B cell (primary cell): ENCODE measurements at regions not wholly inside any gene's neighbourhood (a gene's known extent, or its start where the extent isn't known, plus 50 kb on each side); places are given as distances from the start of the nearest gene placed in this dataset.

Experiments
- ATAC-seq: fragments of 200-7000 bp; cut with Tn5 transposase; one replicate; pipeline ENCODE4 v1.10.0; 2021; ENCODE audit warnings: low read depth, mild to moderate bottlenecking, moderate number of reproducible peaks, moderate library complexity
- CTCF ChIA-PET: fragments of 350-600 bp; sonication (Branson Sonifier 250); formaldehyde crosslinking; loops from one replicate; lab custom pipeline; 2021; ENCODE audit warnings: antibody characterized with exemption, inconsistent platforms; lab: Charles Lee
- POLR2A ChIA-PET: fragments of 350-600 bp; sonication (Branson Sonifier 250); formaldehyde crosslinking; loops from one replicate; lab custom pipeline; 2021; ENCODE audit warnings: antibody characterized with exemption; lab: Charles Lee
- DNase-seq: peaks from one replicate; pipeline ENCODE4 v3.0.0; 2013
- H2AFZ ChIP-seq: 2 replicates; pipeline ENCODE4 v1.6.1; 2012; ENCODE audit warnings: mild to moderate bottlenecking, low read depth, low read length; ENCODE audit not compliant: insufficient read depth, poor library complexity, severe bottlenecking
- H3K27ac ChIP-seq, 2 donors: 1 replicate in 1 of 2; 2 replicates in 1 of 2; pipeline ENCODE4 v1.5.1; 2012 to 2013; ENCODE audit warnings: low read length in 2 of 2, mild to moderate bottlenecking in 2 of 2, moderate library complexity in 1 of 2
- H3K27me3 ChIP-seq, 4 experiments: fragments of 200-600 bp in 1 of 4; sonication (generic) in 1 of 4; replicated peaks in 1 of 4; 1 replicate in 2 of 4; 2 replicates in 2 of 4; pipeline versions ENCODE4 v1.6.1 to v1.7.0; 2013 to 2016; ENCODE audit warnings: low read length in 3 of 4, mild to moderate bottlenecking in 2 of 4, mixed read lengths in 1 of 4, moderate library complexity in 1 of 4; ENCODE audit not compliant: insufficient read depth in 4 of 4, control insufficient read depth in 3 of 4; ENCODE audit errors: control extremely low read depth in 1 of 4
- H3K36me3 ChIP-seq, 2 experiments: replicated peaks in 1 of 2; 1 replicate in 1 of 2; 2 replicates in 1 of 2; pipeline versions ENCODE4 v1.6.1 to v1.7.1; 2013; ENCODE audit warnings: low read length in 1 of 2; ENCODE audit not compliant: insufficient read depth in 2 of 2, control insufficient read depth in 1 of 2; ENCODE audit errors: control extremely low read depth in 1 of 2, extremely low read depth in 1 of 2
- H3K4me1 ChIP-seq, 2 donors: fragments of 200-600 bp in 1 of 2; sonication (generic) in 1 of 2; 1 replicate in 1 of 2; 2 replicates in 1 of 2; pipeline versions ENCODE4 v1.5.1 to v1.6.1; 2013 to 2017; ENCODE audit warnings: low read length in 2 of 2; ENCODE audit not compliant: control insufficient read depth in 2 of 2, insufficient read depth in 2 of 2
- H3K4me2 ChIP-seq: replicated peaks from 2 replicates; pipeline ENCODE3; 2012; ENCODE audit warnings: mild to moderate bottlenecking, low read depth, low read length; ENCODE audit not compliant: poor library complexity, severe bottlenecking
- H3K4me3 ChIP-seq, 5 experiments: fragments of 200-600 bp in 1 of 5; sonication (generic) in 1 of 5; 1 replicate in 3 of 5; 2 replicates in 2 of 5; pipeline versions ENCODE4 v1.5.1 to v1.7.0; 2011 to 2016; ENCODE audit warnings: low read length in 4 of 5, mild to moderate bottlenecking in 4 of 5, low read depth in 2 of 5, control low read depth in 1 of 5, moderate library complexity in 1 of 5; ENCODE audit not compliant: insufficient read depth in 1 of 5; ENCODE audit errors: control extremely low read depth in 1 of 5, extremely low read depth in 1 of 5
- H3K79me2 ChIP-seq: fragments of 200-600 bp; sonication (generic); one replicate; pipeline ENCODE4 v1.6.0; 2016; ENCODE audit warnings: low read length; ENCODE audit not compliant: control insufficient read depth, insufficient read depth
- H3K9ac ChIP-seq: fragments of 200-600 bp; sonication (generic); 2 replicates; pipeline ENCODE4 v1.6.1; 2017; ENCODE audit warnings: mild to moderate bottlenecking, low read length, moderate library complexity
- H3K9me3 ChIP-seq, 3 donors: one replicate each; pipeline versions ENCODE4 v1.6.1 to v1.7.1; 2013; ENCODE audit warnings: low read length in 2 of 3; ENCODE audit not compliant: control insufficient read depth in 2 of 3, insufficient read depth in 1 of 3; ENCODE audit errors: control extremely low read depth in 1 of 3
- H4K20me1 ChIP-seq: 2 replicates; pipeline ENCODE4 v1.6.0; 2012; ENCODE audit warnings: mild to moderate bottlenecking, low read length; ENCODE audit not compliant: insufficient read depth, control insufficient read depth, poor library complexity, severe bottlenecking
- H3K27ac Mint-ChIP-seq: one replicate; pipeline ENCODE4 v1.8.0; 2021; ENCODE audit warnings: mixed read lengths
- H3K27me3 Mint-ChIP-seq: one replicate; pipeline ENCODE4 v1.8.0; 2021; ENCODE audit warnings: mixed read lengths
- H3K4me1 Mint-ChIP-seq: one replicate; pipeline ENCODE4 v1.8.0; 2021; ENCODE audit warnings: mixed read lengths
- H3K4me3 Mint-ChIP-seq: one replicate; pipeline ENCODE4 v1.8.0; 2021; ENCODE audit warnings: mixed read lengths
- H3K9me3 Mint-ChIP-seq: one replicate; pipeline ENCODE4 v1.8.0; 2022; ENCODE audit warnings: mixed read lengths; ENCODE audit not compliant: insufficient read depth
- EZH2 ChIP-seq: IDR thresholded peaks from 2 replicates; pipeline ENCODE4 v1.6.1; 2012; ENCODE audit warnings: borderline replicate concordance, low read depth, mild to moderate bottlenecking, moderate library complexity, low read length; ENCODE audit not compliant: insufficient read depth, poor library complexity, severe bottlenecking
- WGBS: methylation state at CpG from one replicate; pipeline ENCODE4 v1.1.5; 2013; ENCODE audit warnings: missing lambda C conversion rate; ENCODE audit not compliant: insufficient coverage; 5-methylcytosine and 5-hydroxymethylcytosine counted together
- intact Hi-C: fragments of 100-400 bp; cut with micrococcal nuclease; formaldehyde crosslinking; loops from one replicate; pipeline ENCODE4 v1.10.0; 2022
- TF ChIP-seq, protein P1 (sequence below): fragments of 200-600 bp; IDR thresholded peaks from one replicate; pipeline ENCODE4 v1.8.0; 2022; ENCODE audit warnings: antibody characterized with exemption, mild to moderate bottlenecking

DNA sequence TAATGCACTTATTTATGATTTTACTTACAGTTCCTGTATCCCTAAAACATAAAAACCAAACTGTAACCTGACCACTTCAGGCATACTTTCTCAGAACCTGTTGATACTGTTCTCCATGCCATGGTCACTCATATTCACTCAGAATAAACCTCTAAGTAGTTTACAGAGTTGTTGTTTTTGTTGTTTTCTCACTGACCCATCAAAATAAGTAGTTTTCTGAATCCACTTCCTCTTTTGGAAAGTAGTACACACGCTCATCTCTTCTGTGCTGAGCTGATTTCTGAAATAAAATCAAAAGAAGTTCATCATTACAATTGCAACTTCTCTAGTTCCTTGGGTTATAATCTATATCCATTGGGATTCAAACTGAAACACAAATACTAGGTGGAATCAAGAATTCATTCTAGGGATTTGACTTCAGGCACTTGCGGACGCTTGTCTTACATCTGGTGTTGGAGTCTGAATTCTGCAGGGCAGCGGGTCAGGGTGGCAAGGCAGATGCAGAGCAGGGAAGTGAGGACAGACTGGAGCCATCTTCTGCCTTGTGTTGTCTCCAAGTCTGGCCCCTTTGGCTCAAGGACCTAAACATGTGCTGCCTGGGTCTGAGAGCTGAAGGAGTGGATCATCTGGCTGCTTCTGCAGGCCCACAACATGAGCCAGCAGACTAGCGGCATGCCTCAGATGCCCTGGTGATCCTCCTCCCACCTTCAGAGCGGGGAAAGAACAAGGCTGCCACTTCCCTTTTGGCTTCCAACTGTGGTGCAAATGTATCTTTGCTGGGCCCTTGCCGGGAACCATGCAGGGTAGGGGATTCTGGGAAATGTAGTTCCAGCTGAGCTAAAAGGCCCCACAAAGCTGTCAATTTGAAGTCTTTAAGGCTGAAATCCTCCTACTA, 167.9 kb upstream of the MYLIP start:
- Histone ChIP-seq H3K36me3 (no peaks in the 10 kb centered on the region), H3K79me2 (no peaks in the 10 kb centered on the region), H3K4me2 (no peak overlapping the region), H2AFZ (peak overlapping the region; percentile 25), H4K20me1 (no peaks in the 10 kb centered on the region), H3K4me1 (peaks cover 0 to 3% of the 10 kb centered on the region in 2 donors), H3K9ac (no peak overlapping the region), H3K9me3 (no peaks in the 10 kb centered on the region), H3K4me3 (no peak overlapping the region), H3K27me3 (no peaks in the 10 kb centered on the region), H3K27ac (no peak overlapping the region)
- intact Hi-C loops, result no loop called here
- ChIA-PET POLR2A (no interaction called here), CTCF (no interaction called here)
- Mint-ChIP-seq H3K27me3 (no peaks in the 10 kb centered on the region), H3K4me3 (no peak overlapping the region), H3K4me1 (peaks cover 4% of the 10 kb centered on the region), H3K27ac (no peak overlapping the region), H3K9me3 (no peaks in the 10 kb centered on the region)
- ATAC-seq, result no peak
- no peak for TF ChIP-seq EZH2
- TF ChIP-seq, protein P1, sequence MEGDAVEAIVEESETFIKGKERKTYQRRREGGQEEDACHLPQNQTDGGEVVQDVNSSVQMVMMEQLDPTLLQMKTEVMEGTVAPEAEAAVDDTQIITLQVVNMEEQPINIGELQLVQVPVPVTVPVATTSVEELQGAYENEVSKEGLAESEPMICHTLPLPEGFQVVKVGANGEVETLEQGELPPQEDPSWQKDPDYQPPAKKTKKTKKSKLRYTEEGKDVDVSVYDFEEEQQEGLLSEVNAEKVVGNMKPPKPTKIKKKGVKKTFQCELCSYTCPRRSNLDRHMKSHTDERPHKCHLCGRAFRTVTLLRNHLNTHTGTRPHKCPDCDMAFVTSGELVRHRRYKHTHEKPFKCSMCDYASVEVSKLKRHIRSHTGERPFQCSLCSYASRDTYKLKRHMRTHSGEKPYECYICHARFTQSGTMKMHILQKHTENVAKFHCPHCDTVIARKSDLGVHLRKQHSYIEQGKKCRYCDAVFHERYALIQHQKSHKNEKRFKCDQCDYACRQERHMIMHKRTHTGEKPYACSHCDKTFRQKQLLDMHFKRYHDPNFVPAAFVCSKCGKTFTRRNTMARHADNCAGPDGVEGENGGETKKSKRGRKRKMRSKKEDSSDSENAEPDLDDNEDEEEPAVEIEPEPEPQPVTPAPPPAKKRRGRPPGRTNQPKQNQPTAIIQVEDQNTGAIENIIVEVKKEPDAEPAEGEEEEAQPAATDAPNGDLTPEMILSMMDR, result no peak
- 67% methylated on average over 3 of the region's 7 CpGs for WGBS
- no peak for DNase-seq

DNA sequence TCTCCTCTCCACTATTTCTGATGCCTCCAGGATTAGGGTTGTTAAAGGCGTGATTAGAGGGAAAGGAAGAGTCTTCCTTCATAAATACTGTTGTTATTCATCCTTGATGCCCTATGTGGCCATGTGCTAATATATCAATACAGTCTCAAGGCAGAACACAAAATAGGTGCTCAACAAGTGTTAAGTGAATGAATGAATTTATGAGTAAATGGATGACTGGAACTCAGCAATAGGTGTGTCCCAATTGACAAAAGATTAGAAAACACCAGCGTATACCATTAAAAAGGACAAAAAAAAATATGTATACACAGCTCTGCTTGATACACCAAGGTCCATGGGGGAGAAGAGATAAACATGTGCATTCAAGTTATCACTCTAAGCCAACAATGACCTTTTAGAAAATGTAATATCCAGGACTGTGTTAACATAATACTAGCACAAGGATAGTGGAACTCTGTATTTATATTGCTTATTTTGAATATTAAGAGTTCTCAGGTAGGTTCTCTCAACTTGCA, 171.2 kb upstream of the MYLIP start:
- no CpG with 5 or more reads among the region's 2 CpGs for WGBS
- no peak overlapping the region for H3K27ac Mint-ChIP-seq

More for the DNA sequence above, 171.2 kb upstream of the MYLIP start:
- Histone ChIP-seq H3K4me1 (peaks cover 0 to 3% of the 10 kb centered on the region in 2 donors), H3K27me3 (no peaks in the 10 kb centered on the region), H3K27ac (no peak overlapping the region), H3K36me3 (no peaks in the 10 kb centered on the region), H4K20me1 (no peaks in the 10 kb centered on the region), H3K4me3 (no peak overlapping the region), H3K4me2 (no peak overlapping the region), H3K79me2 (no peaks in the 10 kb centered on the region), H3K9ac (no peak overlapping the region), H2AFZ (no peak overlapping the region), H3K9me3 (no peaks in the 10 kb centered on the region)
- H3K27me3 Mint-ChIP-seq, result no peaks in the 10 kb centered on the region
- peaks cover 12% of the 10 kb centered on the region for H3K4me1 Mint-ChIP-seq
- CTCF ChIA-PET, result interaction anchor here (0.7 to 1.4 kb wide), 2 partner anchors 19 to 226 kb away, joined by 3 to 4 read pairs; no protein-coding TSS in a partner anchor
- POLR2A ChIA-PET, result no interaction called here
- DNase-seq (no peak), ATAC-seq (no peak)
- intact Hi-C loops, result no loop called here
- no peak overlapping the region for H3K4me3 Mint-ChIP-seq
- no peaks in the 10 kb centered on the region for H3K9me3 Mint-ChIP-seq
- TF ChIP-seq EZH2, result no peak
- TF ChIP-seq, protein P1, result no peak
